Colonic mucosa (tissue), 4 donors: ENCODE measurements at regions not wholly inside any gene's neighbourhood (a gene's known extent, or its start where the extent isn't known, plus 50 kb on each side); places are given as distances from the start of the nearest gene placed in this dataset.

Experiments used
- DNase-seq: peaks from one replicate; pipeline ENCODE4 v3.0.0-alpha.2; 2020
- H3K27ac ChIP-seq: fragments of 200-600 bp; one replicate; pipeline ENCODE4 v1.8.0; 2021
- H3K27me3 ChIP-seq: fragments of 200-600 bp; one replicate; pipeline ENCODE4 v1.8.0; 2021
- H3K36me3 ChIP-seq: fragments of 200-600 bp; one replicate; pipeline ENCODE4 v1.8.0; 2021
- H3K4me1 ChIP-seq: fragments of 200-600 bp; one replicate; pipeline ENCODE4 v1.8.0; 2021; ENCODE audit warnings: mild to moderate bottlenecking
- H3K4me3 ChIP-seq: fragments of 200-600 bp; one replicate; pipeline ENCODE4 v1.8.0; 2021
- H3K9ac ChIP-seq, 2 donors: one replicate each; pipeline ENCODE4 v1.7.0; 2013; ENCODE audit warnings: control low read depth in 2 of 2, low read depth in 2 of 2, low read length in 2 of 2
- H3K9me3 ChIP-seq: fragments of 200-600 bp; one replicate; pipeline ENCODE4 v1.8.0; 2021
- CTCF ChIP-seq: fragments of 200-600 bp; IDR thresholded peaks from one replicate; pipeline ENCODE4 v1.8.0; 2022; ENCODE audit warnings: antibody characterized with exemption, mild to moderate bottlenecking
- intact Hi-C: fragments of 100-400 bp; cut with DNase I; formaldehyde crosslinking; loops from one replicate; pipeline ENCODE4 v1.14.1; 2022
- donor health status: healthy.
- donor health status: DM: no; HTN: no; CAD: no.
- donor health status: DM: no; HTN: no; CAD: no.

DNA sequence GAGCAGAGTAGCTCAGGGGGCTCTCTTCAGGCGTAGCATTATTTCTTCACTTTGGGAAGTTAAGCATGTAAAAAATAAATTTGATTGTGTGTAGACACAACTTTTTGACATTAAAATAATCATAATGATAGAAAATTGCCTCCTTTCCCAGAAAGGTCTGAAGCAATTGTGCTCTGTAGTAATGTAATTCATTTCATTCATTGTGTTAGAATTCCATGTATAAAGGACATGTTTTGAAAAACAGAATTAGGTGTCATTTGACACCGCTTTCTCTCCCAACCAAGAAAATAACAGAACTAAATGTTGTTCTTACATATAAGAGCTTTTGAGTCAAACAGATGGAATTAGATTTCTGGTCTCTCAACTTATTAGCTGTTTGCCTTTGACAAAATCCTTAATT, 1064.2 kb upstream of the FAM98A start:
- Histone ChIP-seq H3K27ac (no peak overlapping the region), H3K4me3 (no peak overlapping the region), H3K36me3 (no peaks in the 10 kb centered on the region), H3K9me3 (no peaks in the 10 kb centered on the region), H3K9ac (no peak overlapping the region), H3K27me3 (no peaks in the 10 kb centered on the region), H3K4me1 (no peaks in the 10 kb centered on the region)
- intact Hi-C loops = no loop called here
- TF ChIP-seq CTCF = no peak
- DNase-seq = no peak

- no peaks in the 10 kb centered on the region for H3K9me3 ChIP-seq
- H3K36me3 ChIP-seq = no peaks in the 10 kb centered on the region
- no peak overlapping the region for H3K4me3 ChIP-seq
- no peak overlapping the region for H3K9ac ChIP-seq
- intact Hi-C loops = no loop called here
- H3K27me3 ChIP-seq = no peaks in the 10 kb centered on the region
- no peak for TF ChIP-seq CTCF
- no peak overlapping the region for H3K27ac ChIP-seq
- DNase-seq = no peak
- H3K4me1 ChIP-seq = no peaks in the 10 kb centered on the region
Measured at GRCh38 chr2:34660741-34661140, 1061.6 kb upstream of the FAM98A start.

DNA sequence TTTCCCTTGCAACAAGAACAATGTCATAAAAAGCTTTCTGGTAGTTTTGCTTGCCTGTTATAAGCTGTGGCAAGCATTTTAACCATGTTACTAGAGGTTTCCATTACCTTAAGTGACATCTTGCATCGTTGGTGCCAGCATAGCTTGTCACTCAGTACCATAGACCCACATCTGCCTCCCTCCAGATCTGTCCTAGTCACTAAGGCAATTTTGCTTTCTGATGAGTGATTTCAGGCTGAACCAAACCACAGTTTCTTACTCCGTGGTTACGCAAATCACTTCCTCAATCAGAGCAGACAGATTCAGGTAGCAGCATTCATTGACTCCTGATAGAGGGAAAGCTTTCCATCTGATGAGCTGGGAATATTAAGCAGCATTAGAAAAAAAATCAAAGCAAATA, 1057.5 kb upstream of the FAM98A start:
- Histone ChIP-seq H3K27ac (no peak overlapping the region), H3K9me3 (no peaks in the 10 kb centered on the region), H3K4me3 (no peak overlapping the region), H3K36me3 (no peaks in the 10 kb centered on the region), H3K9ac (no peak overlapping the region), H3K27me3 (no peaks in the 10 kb centered on the region), H3K4me1 (no peaks in the 10 kb centered on the region)
- DNase-seq = no peak
- no peak for TF ChIP-seq CTCF
- intact Hi-C loops = no loop called here

GRCh38 chr2:34652636-34653035, 1053.5 kb upstream of the FAM98A start:
- Histone ChIP-seq H3K9ac (no peak overlapping the region), H3K9me3 (no peaks in the 10 kb centered on the region), H3K4me1 (no peaks in the 10 kb centered on the region), H3K27ac (no peak overlapping the region), H3K4me3 (no peak overlapping the region), H3K36me3 (no peaks in the 10 kb centered on the region), H3K27me3 (no peaks in the 10 kb centered on the region)
- DNase-seq = no peak
- intact Hi-C loops = no loop called here
- no peak for TF ChIP-seq CTCF

- Histone ChIP-seq H3K36me3 (no peaks in the 10 kb centered on the region), H3K9ac (no peak overlapping the region), H3K4me3 (no peak overlapping the region), H3K27me3 (no peaks in the 10 kb centered on the region), H3K27ac (no peak overlapping the region), H3K4me1 (no peaks in the 10 kb centered on the region), H3K9me3 (no peaks in the 10 kb centered on the region)
- no peak for DNase-seq
- intact Hi-C loops = no loop called here
- TF ChIP-seq CTCF = no peak
Measured at GRCh38 chr2:34646901-34647300, 1047.8 kb upstream of the FAM98A start.

- intact Hi-C loops = no loop called here
- no peak overlapping the region for H3K9ac ChIP-seq
- no peaks in the 10 kb centered on the region for H3K4me1 ChIP-seq
- no peaks in the 10 kb centered on the region for H3K36me3 ChIP-seq
- no peak overlapping the region for H3K27ac ChIP-seq
- no peaks in the 10 kb centered on the region for H3K9me3 ChIP-seq
- H3K27me3 ChIP-seq = no peaks in the 10 kb centered on the region
- TF ChIP-seq CTCF = no peak
- no peak for DNase-seq
- H3K4me3 ChIP-seq = no peak overlapping the region
Measured at GRCh38 chr2:34632327-34632726, 1033.2 kb upstream of the FAM98A start.
